ENCODE measurements at regions not wholly inside any gene's neighbourhood (a gene's known extent, or its start where the extent isn't known, plus 50 kb on each side); places are given as distances from the start of the nearest gene placed in this dataset.

DNA sequence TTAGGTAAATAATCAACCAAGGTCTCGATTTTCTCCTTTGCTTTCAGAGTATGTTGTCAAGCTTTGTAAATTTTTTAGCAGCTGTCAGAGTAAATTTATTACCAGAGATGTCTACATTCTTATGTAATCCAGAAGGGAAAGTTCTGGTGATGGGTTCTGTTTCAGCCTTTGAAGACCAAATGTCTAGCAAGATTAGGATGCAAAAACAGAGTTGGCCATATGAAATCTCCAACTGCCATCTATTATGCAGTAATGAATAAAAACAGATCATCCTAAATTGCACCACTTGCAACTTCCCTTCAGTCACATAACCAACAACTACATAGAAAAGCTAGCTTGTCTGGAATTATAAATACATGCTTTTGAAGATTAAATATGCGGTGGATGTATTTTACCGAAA, 826.8 kb upstream of the KIF2B start:
- Histone ChIP-seq H3K36me3 (ENCODE audit: control insufficient read depth in 2 of 2, insufficient read depth in 1 of 2, low read length in 2 of 2) (no peaks in the 10 kb centered on the region), H3K4me1 (ENCODE audit: control insufficient read depth, insufficient read depth, low read length) (no peaks in the 10 kb centered on the region), H3K27ac (ENCODE audit: extremely low read depth, low read depth, low read length) (no peak overlapping the region), H3K4me3 (ENCODE audit: low read depth, low read length) (no peak overlapping the region), H3K9me3 (ENCODE audit: control insufficient read depth, insufficient read depth, low read depth, low read length) (no peaks in the 10 kb centered on the region)
- TF ChIP-seq ZBTB7A (tag by site-specific recombination; IDR thresholded peaks at IDR 0.05; ENCODE audit: low read depth) = no peak
- ChIA-PET POLR2A (no interaction called here), CTCF (no interaction called here)

DNA sequence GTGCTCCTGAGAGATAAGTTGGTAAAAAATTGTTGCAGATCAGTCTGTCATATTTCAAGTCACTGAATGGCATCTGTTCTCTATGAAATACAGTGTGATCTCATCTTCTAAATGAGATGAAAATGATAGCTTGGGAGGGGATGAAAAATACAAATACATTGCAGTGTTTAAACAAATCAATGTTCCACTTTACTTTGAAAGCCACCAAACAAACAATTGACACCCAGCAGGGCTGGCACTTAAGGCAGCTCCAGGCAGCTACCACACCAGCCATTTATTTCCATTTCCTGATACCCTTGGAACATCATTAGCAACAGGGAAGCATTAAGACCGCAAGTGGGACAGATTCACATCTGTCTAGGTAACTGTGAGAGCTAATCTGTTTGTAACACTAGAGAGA, 827.6 kb upstream of the KIF2B start:
- ChIA-PET CTCF (no interaction called here), POLR2A (no interaction called here)
- Histone ChIP-seq H3K9me3 (ENCODE audit: control insufficient read depth, insufficient read depth, low read depth, low read length) (no peaks in the 10 kb centered on the region), H3K36me3 (ENCODE audit: control insufficient read depth in 2 of 2, insufficient read depth in 1 of 2, low read length in 2 of 2) (no peaks in the 10 kb centered on the region), H3K4me1 (ENCODE audit: control insufficient read depth, insufficient read depth, low read length) (no peaks in the 10 kb centered on the region), H3K4me3 (ENCODE audit: low read depth, low read length) (no peak overlapping the region), H3K27ac (ENCODE audit: extremely low read depth, low read depth, low read length) (no peak overlapping the region)
- no peak for TF ChIP-seq ZNF133 (tag by site-specific recombination; IDR thresholded peaks at IDR 0.05)
- TF ChIP-seq WT1 (tag by site-specific recombination; IDR thresholded peaks at IDR 0.05) = no peak
- no peak for TF ChIP-seq OVOL3 (tag by site-specific recombination; IDR thresholded peaks at IDR 0.05)
- no peak for TF ChIP-seq ZFP41 (tag by site-specific recombination; IDR thresholded peaks at IDR 0.05; ENCODE audit: borderline replicate concordance)
- TF ChIP-seq, protein P1, sequence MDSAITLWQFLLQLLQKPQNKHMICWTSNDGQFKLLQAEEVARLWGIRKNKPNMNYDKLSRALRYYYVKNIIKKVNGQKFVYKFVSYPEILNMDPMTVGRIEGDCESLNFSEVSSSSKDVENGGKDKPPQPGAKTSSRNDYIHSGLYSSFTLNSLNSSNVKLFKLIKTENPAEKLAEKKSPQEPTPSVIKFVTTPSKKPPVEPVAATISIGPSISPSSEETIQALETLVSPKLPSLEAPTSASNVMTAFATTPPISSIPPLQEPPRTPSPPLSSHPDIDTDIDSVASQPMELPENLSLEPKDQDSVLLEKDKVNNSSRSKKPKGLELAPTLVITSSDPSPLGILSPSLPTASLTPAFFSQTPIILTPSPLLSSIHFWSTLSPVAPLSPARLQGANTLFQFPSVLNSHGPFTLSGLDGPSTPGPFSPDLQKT (IDR thresholded peaks at IDR 0.05; ENCODE audit: borderline replicate concordance, low read depth, low read length) = no peak
- TF ChIP-seq, protein P2, sequence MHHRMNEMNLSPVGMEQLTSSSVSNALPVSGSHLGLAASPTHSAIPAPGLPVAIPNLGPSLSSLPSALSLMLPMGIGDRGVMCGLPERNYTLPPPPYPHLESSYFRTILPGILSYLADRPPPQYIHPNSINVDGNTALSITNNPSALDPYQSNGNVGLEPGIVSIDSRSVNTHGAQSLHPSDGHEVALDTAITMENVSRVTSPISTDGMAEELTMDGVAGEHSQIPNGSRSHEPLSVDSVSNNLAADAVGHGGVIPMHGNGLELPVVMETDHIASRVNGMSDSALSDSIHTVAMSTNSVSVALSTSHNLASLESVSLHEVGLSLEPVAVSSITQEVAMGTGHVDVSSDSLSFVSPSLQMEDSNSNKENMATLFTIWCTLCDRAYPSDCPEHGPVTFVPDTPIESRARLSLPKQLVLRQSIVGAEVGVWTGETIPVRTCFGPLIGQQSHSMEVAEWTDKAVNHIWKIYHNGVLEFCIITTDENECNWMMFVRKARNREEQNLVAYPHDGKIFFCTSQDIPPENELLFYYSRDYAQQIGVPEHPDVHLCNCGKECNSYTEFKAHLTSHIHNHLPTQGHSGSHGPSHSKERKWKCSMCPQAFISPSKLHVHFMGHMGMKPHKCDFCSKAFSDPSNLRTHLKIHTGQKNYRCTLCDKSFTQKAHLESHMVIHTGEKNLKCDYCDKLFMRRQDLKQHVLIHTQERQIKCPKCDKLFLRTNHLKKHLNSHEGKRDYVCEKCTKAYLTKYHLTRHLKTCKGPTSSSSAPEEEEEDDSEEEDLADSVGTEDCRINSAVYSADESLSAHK (tag by site-specific recombination; IDR thresholded peaks at IDR 0.05) = no peak
- TF ChIP-seq ZNF2 (tag by site-specific recombination; IDR thresholded peaks at IDR 0.05) = no peak
- TF ChIP-seq ZNF169 (tag by site-specific recombination; IDR thresholded peaks at IDR 0.05) = no peak
- no peak for TF ChIP-seq ZNF626 (tag by site-specific recombination; IDR thresholded peaks at IDR 0.05)
- no peak for TF ChIP-seq ZNF654 (tag by site-specific recombination; IDR thresholded peaks at IDR 0.05; ENCODE audit: low read depth)
- no peak for TF ChIP-seq ZNF548 (tag by site-specific recombination; IDR thresholded peaks at IDR 0.05)
- no peak for TF ChIP-seq ZNF416 (tag by site-specific recombination; IDR thresholded peaks at IDR 0.05)
- no peak for TF ChIP-seq ZNF610 (tag by site-specific recombination; IDR thresholded peaks at IDR 0.05; ENCODE audit: borderline replicate concordance)
- TF ChIP-seq ZSCAN30 (tag by site-specific recombination; IDR thresholded peaks at IDR 0.05) = no peak
- no peak for TF ChIP-seq HOXC10 (CRISPR knock-in tag; IDR thresholded peaks at IDR 0.05)
- TF ChIP-seq, protein P3, sequence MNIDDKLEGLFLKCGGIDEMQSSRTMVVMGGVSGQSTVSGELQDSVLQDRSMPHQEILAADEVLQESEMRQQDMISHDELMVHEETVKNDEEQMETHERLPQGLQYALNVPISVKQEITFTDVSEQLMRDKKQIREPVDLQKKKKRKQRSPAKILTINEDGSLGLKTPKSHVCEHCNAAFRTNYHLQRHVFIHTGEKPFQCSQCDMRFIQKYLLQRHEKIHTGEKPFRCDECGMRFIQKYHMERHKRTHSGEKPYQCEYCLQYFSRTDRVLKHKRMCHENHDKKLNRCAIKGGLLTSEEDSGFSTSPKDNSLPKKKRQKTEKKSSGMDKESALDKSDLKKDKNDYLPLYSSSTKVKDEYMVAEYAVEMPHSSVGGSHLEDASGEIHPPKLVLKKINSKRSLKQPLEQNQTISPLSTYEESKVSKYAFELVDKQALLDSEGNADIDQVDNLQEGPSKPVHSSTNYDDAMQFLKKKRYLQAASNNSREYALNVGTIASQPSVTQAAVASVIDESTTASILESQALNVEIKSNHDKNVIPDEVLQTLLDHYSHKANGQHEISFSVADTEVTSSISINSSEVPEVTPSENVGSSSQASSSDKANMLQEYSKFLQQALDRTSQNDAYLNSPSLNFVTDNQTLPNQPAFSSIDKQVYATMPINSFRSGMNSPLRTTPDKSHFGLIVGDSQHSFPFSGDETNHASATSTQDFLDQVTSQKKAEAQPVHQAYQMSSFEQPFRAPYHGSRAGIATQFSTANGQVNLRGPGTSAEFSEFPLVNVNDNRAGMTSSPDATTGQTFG (tag by site-specific recombination; IDR thresholded peaks at IDR 0.05; ENCODE audit: borderline replicate concordance) = no peak
- no peak for TF ChIP-seq ZNF19 (tag by site-specific recombination; IDR thresholded peaks at IDR 0.05; ENCODE audit: low read depth)
- no peak for TF ChIP-seq BCL11B (tag by site-specific recombination; IDR thresholded peaks at IDR 0.05; ENCODE audit: low read depth)
